Heart left ventricle (tissue), 13 donors: ENCODE measurements at regions not wholly inside any gene's neighbourhood (a gene's known extent, or its start where the extent isn't known, plus 50 kb on each side); places are given as distances from the start of the nearest gene placed in this dataset.

Experiments used
- CTCF ChIP-seq, 12 donors: fragments of 200-600 bp; sonication (generic) in 4 of 12; IDR thresholded peaks; one replicate each; pipeline versions ENCODE4 v1.5.0 to v1.8.0; 2018 to 2022; ENCODE audit warnings: antibody characterized with exemption in 12 of 12, mild to moderate bottlenecking in 5 of 12
- POLR2A ChIP-seq, 2 donors: fragments of 450-650 bp; IDR thresholded peaks; one replicate each; pipeline ENCODE4 v1.6.1; 2017; ENCODE audit warnings: antibody characterized with exemption in 2 of 2, mild to moderate bottlenecking in 2 of 2, moderate library complexity in 2 of 2
- donor health status: ischemic (EF 13 %, LVEDD 7.1; RV severe dilation, severe dysfunction).
- donor health status: DM: no; HTN: yes; CAD: no.
- donor health status: DM: no; HTN: no; CAD: no.
- donor health status: ischemic (EF 25% LVEDD 6.9; RV normal size, moderate dysfunction).
- donor health status: ischemic (EF 25% LVEDD 5.7; RV mildly dilated, moderate dysfunction).
- donor health status: ischemic (EF 35%, LVEDD 5.7; RV mildly dilated, moderate dysfunction).
- donor health status: nonischemic (EF 11% LVEDD 7.7; RV severe dilation, severe dysfunction).
- donor health status: DM: yes; HTN: yes; CAD: no.
- donor health status: PGD.
- donor health status: ischemic (EF 29% LVEDD 5.4; RV normal size, mild dysfunction).
- donor health status: nonischemic (EF 23%, LVEDD 6.1; RV moderate dilation, normal function).

- no peak for TF ChIP-seq POLR2A (IDR thresholded peaks at IDR 0.05)
- no peak for TF ChIP-seq CTCF (IDR thresholded peaks at IDR 0.05)
Measured at GRCh38 chr3:135581806-135582205, 383.7 kb upstream of the PPP2R3A start.
